ENCODE measurements at regions not wholly inside any gene's neighbourhood (a gene's known extent, or its start where the extent isn't known, plus 50 kb on each side); places are given as distances from the start of the nearest gene placed in this dataset.

DNA sequence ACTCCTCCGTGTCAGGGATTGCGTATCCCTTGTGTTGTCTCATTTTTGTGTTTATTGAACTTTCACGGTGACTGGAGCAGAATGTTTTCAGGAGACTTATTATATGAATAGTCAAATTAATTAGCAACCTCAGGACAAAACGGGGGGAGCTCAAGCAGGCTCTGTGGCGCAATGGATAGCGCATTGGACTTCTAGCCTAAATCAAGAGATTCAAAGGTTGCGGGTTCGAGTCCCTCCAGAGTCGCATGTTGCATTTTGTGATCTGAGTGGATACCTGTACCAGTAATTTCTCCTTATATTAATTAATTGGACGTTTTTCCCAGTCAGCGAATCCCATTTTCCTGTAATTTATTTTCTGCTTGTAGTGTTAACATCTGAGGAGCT is 89.1 kb upstream of the ZNF184 start:
- no peaks in the 10 kb centered on the region for H3K9me3 ChIP-seq (replicated peaks; ENCODE audit: insufficient read depth, low read length)
- no peak overlapping the region for H3K27ac ChIP-seq (ENCODE audit: low read length)
- TF ChIP-seq EZH2phosphoT487 (IDR thresholded peaks at IDR 0.05; ENCODE audit: low read length) (no peak), EZH2 (optimal IDR thresholded peaks at IDR 0.05; ENCODE audit: low read depth, low read length) (no peak)
- TF ChIP-seq, protein P1, sequence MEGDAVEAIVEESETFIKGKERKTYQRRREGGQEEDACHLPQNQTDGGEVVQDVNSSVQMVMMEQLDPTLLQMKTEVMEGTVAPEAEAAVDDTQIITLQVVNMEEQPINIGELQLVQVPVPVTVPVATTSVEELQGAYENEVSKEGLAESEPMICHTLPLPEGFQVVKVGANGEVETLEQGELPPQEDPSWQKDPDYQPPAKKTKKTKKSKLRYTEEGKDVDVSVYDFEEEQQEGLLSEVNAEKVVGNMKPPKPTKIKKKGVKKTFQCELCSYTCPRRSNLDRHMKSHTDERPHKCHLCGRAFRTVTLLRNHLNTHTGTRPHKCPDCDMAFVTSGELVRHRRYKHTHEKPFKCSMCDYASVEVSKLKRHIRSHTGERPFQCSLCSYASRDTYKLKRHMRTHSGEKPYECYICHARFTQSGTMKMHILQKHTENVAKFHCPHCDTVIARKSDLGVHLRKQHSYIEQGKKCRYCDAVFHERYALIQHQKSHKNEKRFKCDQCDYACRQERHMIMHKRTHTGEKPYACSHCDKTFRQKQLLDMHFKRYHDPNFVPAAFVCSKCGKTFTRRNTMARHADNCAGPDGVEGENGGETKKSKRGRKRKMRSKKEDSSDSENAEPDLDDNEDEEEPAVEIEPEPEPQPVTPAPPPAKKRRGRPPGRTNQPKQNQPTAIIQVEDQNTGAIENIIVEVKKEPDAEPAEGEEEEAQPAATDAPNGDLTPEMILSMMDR (IDR thresholded peaks at IDR 0.05; ENCODE audit: low read length), result no peak
- H3K4me2 ChIP-seq (ENCODE audit: low read depth, low read length), result no peak overlapping the region
- no peaks in the 10 kb centered on the region for H3K27me3 ChIP-seq (replicated peaks; ENCODE audit: insufficient read depth, low read length)
- no peak overlapping the region for H3K9ac ChIP-seq (ENCODE audit: low read length)
- no peaks in the 10 kb centered on the region for H3K79me2 ChIP-seq (ENCODE audit: low read length)
- H4K20me1 ChIP-seq (ENCODE audit: insufficient read depth, low read length), result no peaks in the 10 kb centered on the region
- no peaks in the 10 kb centered on the region for H3K4me1 ChIP-seq (ENCODE audit: low read length)
- H3K4me3 ChIP-seq (ENCODE audit: low read length), result no peak overlapping the region
- H3K36me3 ChIP-seq (replicated peaks; ENCODE audit: insufficient read depth, low read length), result no peaks in the 10 kb centered on the region
- no peak overlapping the region for H2AFZ ChIP-seq (ENCODE audit: low read length)
- no peaks in the 10 kb centered on the region for H3K9me2 ChIP-seq (replicated peaks; ENCODE audit: insufficient read depth, low read length)
- H3F3A ChIP-seq (ENCODE audit: insufficient read depth, low read length), result no peaks in the 10 kb centered on the region
- DNase-seq, result no peak

DNA sequence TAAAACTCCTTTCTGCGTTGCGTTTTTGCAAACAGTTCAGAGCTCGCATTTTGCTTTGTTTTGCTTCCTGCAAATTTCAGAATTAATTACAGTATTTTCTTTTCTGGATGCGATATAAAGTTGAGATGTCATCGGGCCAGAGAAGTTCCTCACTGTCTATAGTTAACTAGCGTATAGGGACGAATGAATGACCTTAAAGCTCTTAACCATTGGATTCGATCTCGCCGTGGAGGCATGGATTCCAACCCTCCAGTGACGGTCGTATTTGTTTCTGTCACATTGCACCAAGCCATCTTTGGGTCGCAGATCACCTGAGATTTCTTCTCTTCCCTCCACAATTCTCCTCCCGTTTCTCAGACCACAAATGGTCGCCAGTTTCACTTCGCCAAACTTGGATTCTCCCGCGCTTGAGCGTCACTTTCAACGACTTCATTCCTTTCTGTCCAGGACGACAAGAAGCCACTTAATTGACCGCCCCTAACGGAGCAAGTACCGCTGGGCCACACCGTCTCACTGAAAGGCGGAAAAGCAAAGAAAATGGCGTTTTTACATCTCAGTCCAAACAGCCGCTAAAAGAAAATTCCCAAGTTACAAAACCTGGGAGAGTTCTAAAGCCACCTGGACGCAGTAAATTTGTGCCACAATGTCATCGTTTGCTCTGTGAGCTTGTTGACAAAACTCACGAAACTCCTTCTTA is 85.3 kb upstream of the ZNF184 start:
- Histone ChIP-seq H3K27ac (ENCODE audit: low read length) (no peak overlapping the region), H3K27me3 (replicated peaks; ENCODE audit: insufficient read depth, low read length) (no peaks in the 10 kb centered on the region), H4K20me1 (ENCODE audit: insufficient read depth, low read length) (no peaks in the 10 kb centered on the region), H3K4me3 (ENCODE audit: low read length) (no peak overlapping the region), H3K36me3 (replicated peaks; ENCODE audit: insufficient read depth, low read length) (no peaks in the 10 kb centered on the region), H3K4me1 (ENCODE audit: low read length) (0 out of 2 replicates have a peak, but pooled peaks cover 7% of the 10 kb centered on the region), H3K4me2 (ENCODE audit: low read depth, low read length) (no peak overlapping the region), H3K9me2 (replicated peaks; ENCODE audit: insufficient read depth, low read length) (no peaks in the 10 kb centered on the region), H3K9ac (ENCODE audit: low read length) (no peak overlapping the region), H2AFZ (ENCODE audit: low read length) (no peak overlapping the region), H3K9me3 (replicated peaks; ENCODE audit: insufficient read depth, low read length) (no peaks in the 10 kb centered on the region), H3F3A (ENCODE audit: insufficient read depth, low read length) (peaks cover 9% of the 10 kb centered on the region), H3K79me2 (ENCODE audit: low read length) (no peaks in the 10 kb centered on the region)
- TF ChIP-seq EZH2 (optimal IDR thresholded peaks at IDR 0.05; ENCODE audit: low read depth, low read length) (no peak), EZH2phosphoT487 (IDR thresholded peaks at IDR 0.05; ENCODE audit: low read length) (no peak)
- TF ChIP-seq, protein P1 (IDR thresholded peaks at IDR 0.05; ENCODE audit: low read length), result no peak
- no peak for DNase-seq

DNA sequence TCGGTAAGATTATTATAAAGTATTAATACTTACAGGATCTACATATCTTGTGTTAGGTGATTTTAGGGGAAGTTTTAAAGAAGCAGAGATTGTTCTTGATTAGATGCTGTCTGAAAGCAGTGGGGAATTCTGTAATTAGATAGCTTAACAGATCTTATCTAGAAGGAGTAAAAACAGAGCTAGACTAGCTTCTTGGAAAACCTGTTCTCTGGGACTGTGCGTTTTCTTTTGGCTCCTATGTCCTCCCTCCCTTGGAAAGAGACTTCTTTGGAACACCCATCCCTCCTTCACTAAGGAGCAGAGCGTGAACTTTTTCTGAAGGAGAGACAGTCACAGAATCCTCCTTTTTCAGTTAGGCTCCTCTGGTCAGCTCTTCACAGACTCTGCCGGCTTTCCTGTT is 83.5 kb upstream of the ZNF184 start:
- Histone ChIP-seq H3K4me1 (ENCODE audit: low read length) (0 out of 2 replicates have a peak, but pooled peaks cover 7% of the 10 kb centered on the region), H3K9me2 (replicated peaks; ENCODE audit: insufficient read depth, low read length) (no peaks in the 10 kb centered on the region), H3K9ac (ENCODE audit: low read length) (no peak overlapping the region), H3K4me3 (ENCODE audit: low read length) (no peak overlapping the region), H4K20me1 (ENCODE audit: insufficient read depth, low read length) (no peaks in the 10 kb centered on the region), H3K79me2 (ENCODE audit: low read length) (no peaks in the 10 kb centered on the region), H3F3A (ENCODE audit: insufficient read depth, low read length) (peaks cover 16% of the 10 kb centered on the region), H2AFZ (ENCODE audit: low read length) (no peak overlapping the region), H3K4me2 (ENCODE audit: low read depth, low read length) (no peak overlapping the region), H3K27me3 (replicated peaks; ENCODE audit: insufficient read depth, low read length) (no peaks in the 10 kb centered on the region), H3K36me3 (replicated peaks; ENCODE audit: insufficient read depth, low read length) (no peaks in the 10 kb centered on the region), H3K27ac (ENCODE audit: low read length) (no peak overlapping the region), H3K9me3 (replicated peaks; ENCODE audit: insufficient read depth, low read length) (no peaks in the 10 kb centered on the region)
- no peak for DNase-seq
- TF ChIP-seq EZH2phosphoT487 (IDR thresholded peaks at IDR 0.05; ENCODE audit: low read length), result no peak
- TF ChIP-seq, protein P1 (IDR thresholded peaks at IDR 0.05; ENCODE audit: low read length), result no peak
- no peak for TF ChIP-seq EZH2 (optimal IDR thresholded peaks at IDR 0.05; ENCODE audit: low read depth, low read length)
